Upper lobe of left lung (tissue), 4 donors: ENCODE measurements at regions not wholly inside any gene's neighbourhood (a gene's known extent, or its start where the extent isn't known, plus 50 kb on each side); places are given as distances from the start of the nearest gene placed in this dataset.

Experiments used
- CTCF ChIP-seq, 6 experiments: fragments of 450-650 bp in 4 of 6; fragments of 200-600 bp in 2 of 6; sonication (generic) in 2 of 6; IDR thresholded peaks; one replicate each; pipeline ENCODE4 v1.5.1; 2016 to 2019; ENCODE audit warnings: antibody characterized with exemption in 6 of 6
- POLR2A ChIP-seq, 4 donors: fragments of 450-650 bp; IDR thresholded peaks; one replicate each; pipeline ENCODE4 v1.5.1; 2016 to 2017; ENCODE audit warnings: antibody characterized with exemption in 4 of 4, mild to moderate bottlenecking in 2 of 4
- POLR2AphosphoS5 ChIP-seq, 2 donors: sonication (generic); formaldehyde crosslinking; IDR thresholded peaks; one replicate each; pipeline ENCODE4 v1.5.1; 2017; ENCODE audit warnings: antibody characterized with exemption in 2 of 2

GRCh38 chr6:22636452-22636851, 67.1 kb downstream of the HDGFL1 start:
- TF ChIP-seq POLR2AphosphoS5 (IDR thresholded peaks at IDR 0.05) (no peak), CTCF (IDR thresholded peaks at IDR 0.05) (no peak), POLR2A (IDR thresholded peaks at IDR 0.05) (no peak)
